Islet of Langerhans (tissue), 1 donor: ENCODE measurements at regions not wholly inside any gene's neighbourhood (a gene's known extent, or its start where the extent isn't known, plus 50 kb on each side); places are given as distances from the start of the nearest gene placed in this dataset.
"Not testable (repeated sequence)": the region's sequence is repeated elsewhere in the genome, so short reads cannot be mapped to it uniquely, and the experiment has no call there.

Experiments used
- FAIRE-seq: peaks from one replicate; lab custom pipeline; 2011; peaks lifted over from hg19 to GRCh38; lab: Jason Lieb, UNC

DNA sequence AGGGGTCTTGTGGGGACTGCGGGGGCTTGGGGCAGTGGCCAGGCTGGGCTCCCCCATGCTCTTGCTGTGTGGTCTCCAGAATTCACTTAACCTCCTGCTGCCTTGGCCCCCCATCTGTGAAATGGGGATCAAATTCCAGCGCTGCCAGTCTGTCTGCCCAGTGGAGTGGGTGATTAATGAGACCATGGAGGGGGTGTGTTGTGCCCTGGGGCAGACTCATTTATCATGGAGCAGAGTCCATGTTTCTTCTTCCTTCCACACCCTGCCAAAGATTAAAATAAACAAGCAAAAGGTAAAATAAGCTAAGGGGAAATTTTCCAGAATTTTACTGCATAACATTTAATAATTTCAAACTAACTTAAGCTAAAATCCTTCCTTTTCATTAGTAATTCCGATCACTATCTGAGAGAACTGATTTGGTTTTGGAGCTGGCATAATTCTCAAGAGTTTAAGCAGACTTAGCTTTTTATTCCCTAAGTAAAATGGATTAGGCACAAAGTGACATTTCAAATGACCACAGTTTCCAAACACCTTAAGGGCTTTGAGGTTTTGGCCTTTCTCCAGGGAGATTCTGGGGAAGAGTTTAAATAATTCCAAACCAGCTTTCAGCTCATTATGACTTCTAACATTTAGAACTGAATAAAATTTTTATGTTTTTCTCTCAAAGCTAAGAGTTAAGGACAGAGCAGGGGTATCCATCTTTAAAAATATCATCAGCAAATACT lies 211.9 kb downstream of the CXCL12 start:
- no peak for FAIRE-seq

- FAIRE-seq, result no peak
Observed at GRCh38 chr10:44171765-44172164, 213.1 kb downstream of the CXCL12 start.

GRCh38 chr10:44168478-44168877 lies 216.4 kb downstream of the CXCL12 start:
- FAIRE-seq, result no peak

DNA sequence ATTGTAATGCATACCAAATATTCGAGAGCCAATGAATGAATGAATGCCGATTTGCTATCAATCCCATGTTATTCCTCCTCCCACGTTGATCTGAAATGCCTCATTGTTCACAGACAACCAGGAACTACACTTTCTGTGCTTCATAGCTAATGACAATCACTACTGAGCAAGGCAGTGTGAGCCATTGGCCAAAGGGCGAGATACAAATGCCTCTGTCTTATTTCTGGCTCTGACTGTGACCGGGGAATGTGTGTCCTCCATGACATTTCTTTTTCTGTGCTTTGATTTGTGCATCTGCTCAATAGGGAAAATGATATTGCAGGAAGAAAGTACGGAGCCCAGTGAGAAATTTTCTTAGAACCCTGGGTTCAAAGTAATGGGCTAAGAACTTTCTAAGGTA lies 217.1 kb downstream of the CXCL12 start:
- FAIRE-seq, result no peak

DNA sequence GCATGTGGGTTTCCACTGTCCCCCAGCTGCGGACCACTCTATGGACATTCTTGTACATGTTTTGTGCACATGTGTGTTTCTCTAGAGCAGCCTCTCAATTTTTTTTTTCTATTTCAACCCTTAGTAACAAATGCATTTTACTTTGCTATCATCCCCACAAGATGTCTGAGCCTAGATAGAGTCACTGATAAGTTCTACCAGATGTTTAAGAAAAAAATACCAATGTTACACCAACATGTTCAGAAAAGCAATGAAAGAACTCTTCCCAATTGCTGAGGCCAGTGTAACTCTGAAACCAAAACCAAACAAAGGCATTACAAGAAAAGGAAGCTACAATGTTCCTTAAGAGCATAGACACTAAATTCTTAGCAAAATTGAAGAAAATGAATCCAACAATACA lies 218.5 kb downstream of the CXCL12 start:
- no peak for FAIRE-seq

- FAIRE-seq, result no peak
Observed at GRCh38 chr10:44164251-44164956, 220.5 kb downstream of the CXCL12 start.

- FAIRE-seq, result no peak
Observed at GRCh38 chr10:44161184-44161583, 223.7 kb downstream of the CXCL12 start.

DNA sequence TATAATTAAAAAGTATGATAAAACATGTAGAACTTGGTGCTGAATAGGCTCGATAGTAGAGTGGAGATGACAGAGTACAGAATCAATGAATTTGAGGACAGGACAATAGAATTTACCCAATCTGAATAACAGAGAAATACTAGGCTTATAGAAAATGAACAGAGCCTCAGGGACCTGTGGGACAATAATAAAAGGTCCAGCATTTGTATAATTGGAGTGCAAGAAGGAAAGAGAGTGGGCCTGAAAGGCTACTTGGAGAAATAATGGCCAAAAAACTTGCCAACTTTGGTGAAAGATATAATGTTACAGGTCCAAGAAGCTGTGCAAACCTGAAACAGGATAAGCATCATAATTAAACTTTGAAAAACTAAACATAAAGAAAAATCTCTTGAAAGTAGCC lies 227.3 kb downstream of the CXCL12 start:
- no peak for FAIRE-seq

- FAIRE-seq, result no peak
Observed at GRCh38 chr10:44154956-44155355, 229.9 kb downstream of the CXCL12 start.

DNA sequence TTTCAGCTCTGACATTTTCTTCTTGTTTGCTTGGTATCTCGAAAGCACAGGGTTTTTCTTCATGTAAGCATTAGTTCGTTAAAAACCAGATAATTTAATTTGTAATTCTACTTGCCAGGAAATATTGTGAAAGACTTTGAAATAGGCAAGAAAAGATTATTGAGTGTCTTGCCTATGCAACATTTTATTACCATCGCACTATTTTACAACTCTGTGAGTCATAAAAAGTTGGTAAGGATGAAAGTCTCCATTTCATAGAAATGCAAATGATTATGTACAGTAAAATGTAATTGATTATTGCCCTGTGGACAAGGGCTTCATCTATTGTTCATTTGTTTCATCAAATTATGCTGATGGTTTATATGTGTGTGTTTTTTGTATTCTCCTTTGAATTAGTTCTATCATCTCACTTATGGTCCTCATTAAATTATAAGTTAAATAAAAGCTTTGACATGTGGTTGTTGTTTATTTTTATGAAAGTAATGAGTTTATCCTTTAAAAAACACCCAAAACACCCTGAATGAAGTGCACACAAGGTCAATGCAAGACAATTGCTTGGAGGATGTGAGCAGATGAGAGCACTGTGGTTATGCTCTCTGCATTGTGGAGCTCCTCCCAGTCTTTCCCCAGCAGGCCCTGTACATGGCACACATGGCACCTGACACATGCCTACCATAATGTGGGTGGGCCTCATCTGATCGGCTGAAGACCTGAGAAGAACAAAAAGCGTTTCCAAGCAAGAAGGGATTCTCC lies 230.8 kb downstream of the CXCL12 start:
- FAIRE-seq, result no peak

DNA sequence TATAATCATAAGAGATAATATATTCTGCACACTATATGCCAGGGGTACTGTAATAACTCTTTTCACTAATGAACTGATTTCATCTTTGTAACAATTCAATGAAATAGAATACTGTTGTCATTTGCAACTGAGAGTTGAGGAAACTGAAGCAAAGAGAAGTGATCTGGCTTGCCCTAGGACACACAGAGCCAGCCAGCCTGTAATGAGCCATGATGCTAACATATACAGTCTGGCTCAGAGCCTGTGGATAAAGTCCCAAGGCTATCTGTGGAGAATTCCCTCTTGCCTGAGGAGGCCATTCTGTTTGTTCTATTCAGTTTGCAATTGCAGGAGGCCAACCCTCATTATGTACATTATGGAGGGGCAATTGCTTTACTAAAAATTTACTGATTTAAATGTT lies 241.3 kb downstream of the CXCL12 start:
- FAIRE-seq, result no peak

DNA sequence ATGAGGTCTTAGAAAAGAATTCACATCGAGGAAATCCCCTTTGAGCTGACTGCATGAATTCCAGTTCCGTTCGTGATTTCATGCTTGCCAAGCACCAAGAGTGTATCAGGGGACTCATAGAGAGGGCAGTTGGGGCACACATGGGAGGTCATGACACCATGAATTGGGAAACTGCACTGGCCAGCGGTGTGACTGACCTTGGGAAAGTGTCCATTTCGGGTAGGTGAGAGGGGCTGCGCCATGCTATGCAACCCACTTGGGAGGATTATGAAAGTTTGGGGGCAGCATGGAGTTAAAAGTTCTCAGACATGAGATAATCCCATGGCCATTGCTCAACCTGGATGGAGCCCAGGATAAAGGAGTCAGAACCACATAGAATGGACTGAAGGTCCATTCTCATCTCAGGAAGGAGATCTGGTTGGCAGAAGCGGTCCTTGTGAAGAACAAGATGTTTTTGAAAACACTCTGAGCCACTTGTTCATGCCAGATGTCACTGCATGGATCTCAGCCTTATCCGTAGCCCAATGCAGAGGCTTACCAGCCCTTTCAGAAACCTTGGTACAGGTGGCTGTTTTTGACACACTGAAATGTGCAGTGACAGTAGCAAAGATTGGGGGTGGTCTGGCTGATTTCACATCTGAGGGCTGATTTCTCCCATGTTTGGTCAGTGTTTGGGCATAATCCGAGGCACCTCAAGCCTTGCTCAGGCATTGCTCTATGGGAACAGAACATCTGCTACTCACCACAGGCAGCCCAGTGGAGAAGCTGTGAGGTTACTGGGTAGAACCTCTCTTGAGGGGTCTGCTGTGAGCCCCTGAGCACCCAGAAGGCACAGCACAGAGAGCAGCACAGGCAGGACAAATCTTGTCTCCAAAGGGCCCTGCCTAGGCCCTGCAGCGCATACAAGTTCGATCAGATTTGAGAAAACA lies 252.3 kb downstream of the CXCL12 start:
- FAIRE-seq, result no peak

DNA sequence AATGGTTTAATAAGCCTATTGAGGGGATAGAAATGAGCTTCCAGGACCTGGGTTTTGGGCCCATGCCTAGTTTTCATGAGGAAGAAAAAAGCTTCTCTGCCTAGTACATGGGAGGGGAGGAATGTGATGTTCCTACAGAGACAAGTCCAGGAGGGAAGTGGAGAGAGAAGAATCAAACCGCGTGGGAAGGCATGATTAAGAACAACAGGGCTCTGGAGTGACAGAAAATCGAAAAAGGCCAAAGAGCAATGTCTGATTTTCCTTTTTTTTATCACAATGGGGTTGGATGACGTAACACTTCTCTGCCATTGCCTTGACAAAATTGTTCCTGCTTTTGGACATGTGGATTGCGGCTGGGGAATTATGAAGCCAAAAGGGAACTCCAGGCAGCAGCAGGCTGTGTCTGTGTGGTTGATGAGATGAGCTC lies 258.6 kb downstream of the CXCL12 start:
- FAIRE-seq, result no peak

DNA sequence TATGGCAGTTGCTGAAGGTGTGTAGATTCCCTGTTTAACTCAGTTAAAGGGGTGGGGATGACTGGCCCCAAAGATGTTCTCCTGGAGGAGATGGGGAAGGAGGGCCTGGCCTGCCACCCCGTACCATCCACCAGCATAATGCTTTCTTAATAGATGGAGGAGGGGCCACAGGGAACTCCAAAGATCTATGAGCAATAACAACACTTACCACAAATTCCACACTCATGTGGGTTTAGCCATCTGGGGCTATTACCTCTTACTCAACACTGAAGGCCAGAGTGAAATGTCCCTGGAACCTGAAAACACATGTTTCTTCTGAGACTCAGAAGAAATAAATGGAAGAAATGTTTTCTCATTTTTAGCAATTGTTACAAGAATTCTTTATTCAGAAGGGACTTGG lies 259.0 kb downstream of the CXCL12 start:
- FAIRE-seq, result no peak

DNA sequence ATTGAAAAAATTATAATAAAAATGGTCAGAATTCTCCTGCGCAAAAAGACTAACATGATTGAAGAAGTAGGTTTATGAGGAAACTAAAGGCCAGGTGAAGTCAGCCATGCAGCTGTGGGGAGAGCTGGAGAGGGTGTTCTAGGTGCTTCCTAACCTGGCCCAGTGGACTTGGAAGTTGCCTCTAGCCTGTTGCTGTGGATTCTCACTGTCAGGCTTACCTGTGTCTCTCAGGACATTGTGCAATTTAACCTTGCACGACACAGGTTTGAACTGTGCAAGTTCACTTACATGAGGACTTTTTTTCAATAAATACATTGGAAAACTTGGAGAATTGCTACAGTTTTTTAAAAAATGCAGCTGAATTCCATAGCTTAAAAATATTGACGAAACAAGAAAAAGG lies 266.4 kb downstream of the CXCL12 start:
- no peak for FAIRE-seq

DNA sequence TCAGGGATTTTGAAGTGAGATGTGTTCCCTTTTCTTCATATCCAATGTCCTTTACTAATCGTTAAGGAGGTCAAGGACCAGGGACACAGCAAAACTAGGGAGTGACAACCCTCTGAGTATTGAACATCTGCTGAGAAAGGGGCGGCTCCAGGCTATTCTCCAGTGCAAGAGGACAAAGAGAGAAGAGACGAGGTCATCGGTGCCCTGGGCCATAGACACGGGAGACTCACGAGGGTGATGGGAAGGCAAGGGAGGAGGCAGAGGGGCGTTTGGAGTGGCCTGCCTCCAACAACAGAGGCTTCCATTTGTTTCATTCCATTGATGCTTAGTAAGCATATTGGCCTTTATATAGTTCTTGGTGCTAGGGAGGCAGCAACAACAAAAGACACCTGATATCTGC lies 268.4 kb downstream of the CXCL12 start:
- no peak for FAIRE-seq

DNA sequence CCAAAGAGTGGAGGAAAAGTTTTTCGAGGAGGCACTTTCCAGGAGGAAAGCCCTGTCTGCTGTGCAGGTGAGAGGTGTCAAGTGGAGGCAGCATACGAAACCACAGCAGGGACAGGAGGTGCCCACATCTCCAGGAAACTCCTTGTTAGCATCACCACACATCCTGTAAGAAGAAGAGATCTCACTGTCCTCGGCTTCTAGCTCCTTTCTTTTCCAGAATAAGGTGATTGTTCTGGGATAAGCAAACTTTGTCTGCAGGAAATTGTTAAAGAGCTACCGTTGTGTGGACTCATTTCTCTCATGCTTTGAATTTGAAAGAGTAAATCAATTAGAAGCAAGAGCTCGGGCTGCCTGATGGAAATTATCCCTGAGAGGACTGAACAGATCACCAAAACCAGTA lies 269.4 kb downstream of the CXCL12 start:
- no peak for FAIRE-seq

GRCh38 chr10:44114441-44114840 lies 270.5 kb downstream of the CXCL12 start:
- FAIRE-seq, result no peak

DNA sequence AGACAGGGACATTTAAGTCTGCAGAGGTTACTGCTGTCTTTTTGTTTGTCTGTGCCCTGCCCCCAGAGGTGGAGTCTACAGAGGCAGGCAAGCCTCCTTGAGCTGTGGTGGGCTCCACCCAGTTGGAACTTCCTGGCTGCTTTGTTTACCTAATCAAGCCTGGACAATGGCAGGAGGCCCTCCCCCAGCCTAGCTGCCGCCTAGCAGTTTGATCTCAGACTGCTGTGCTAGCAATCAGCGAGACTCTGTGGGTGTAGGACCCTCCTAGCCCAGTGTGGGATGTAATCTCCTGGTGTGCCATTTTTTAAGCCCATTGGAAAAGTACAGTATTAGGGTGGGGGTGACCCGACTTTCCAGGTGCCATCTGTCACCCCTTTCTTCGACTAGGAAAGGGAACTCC lies 272.6 kb downstream of the CXCL12 start:
- FAIRE-seq, result not testable (repeated sequence)

- no peak for FAIRE-seq
Observed at GRCh38 chr10:44105696-44106095, 279.2 kb downstream of the CXCL12 start.

DNA sequence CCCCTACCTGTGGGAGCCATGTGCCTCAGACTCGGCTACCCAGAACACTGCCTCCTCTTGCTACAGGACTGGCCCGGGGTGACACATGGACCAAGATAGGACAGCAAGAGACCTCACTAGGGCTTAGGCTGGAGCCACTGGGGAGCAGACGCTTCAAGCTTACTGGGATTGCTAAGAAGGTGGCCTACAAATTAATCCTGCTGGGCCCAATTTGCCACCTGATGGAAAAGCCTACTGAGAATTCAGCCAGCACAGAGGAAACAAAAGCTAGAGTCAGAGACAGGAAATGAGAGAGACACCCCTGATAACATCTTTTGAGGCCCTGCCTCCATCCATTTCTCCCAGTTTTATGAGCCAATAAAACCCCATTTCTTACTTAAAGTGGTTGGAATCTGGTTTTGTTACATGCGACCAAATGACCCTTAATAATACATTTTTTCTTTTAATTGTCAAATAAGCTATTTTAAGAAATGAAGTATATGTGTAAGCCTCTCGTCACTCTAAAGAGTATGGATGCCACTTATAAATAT lies 282.1 kb downstream of the CXCL12 start:
- FAIRE-seq, result no peak

DNA sequence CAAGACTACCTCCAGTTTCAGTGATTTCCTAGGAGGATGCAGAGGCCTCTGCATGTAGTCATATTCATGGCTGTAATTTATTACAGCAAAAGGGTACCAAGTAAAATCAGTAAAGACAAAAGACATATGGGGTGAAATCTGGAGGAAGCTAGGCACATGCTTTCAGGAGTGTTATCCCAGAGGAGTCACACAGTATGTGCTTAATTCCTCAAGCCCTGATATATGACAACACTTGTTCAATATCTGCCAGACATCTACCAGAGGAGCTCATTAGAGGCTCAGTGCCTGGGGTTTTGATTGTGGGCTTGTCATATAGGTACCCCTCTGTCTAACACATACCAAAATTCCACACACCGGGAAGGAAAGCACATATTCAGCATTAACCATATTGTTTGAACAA lies 283.8 kb downstream of the CXCL12 start:
- FAIRE-seq, result no peak
